ENCODE measurements at regions not wholly inside any gene's neighbourhood (a gene's known extent, or its start where the extent isn't known, plus 50 kb on each side); places are given as distances from the start of the nearest gene placed in this dataset.

GRCh38 chr10:47078393-47079203 is 167.4 kb downstream of the PTPN20 start:
- no peak for DNase-seq

- no peak for DNase-seq
Measured at GRCh38 chr10:47079204-47079580, 168.0 kb downstream of the PTPN20 start.

GRCh38 chr10:47081264-47081663 is 170.0 kb downstream of the PTPN20 start:
- peak; percentile 3 for DNase-seq

GRCh38 chr10:47082055-47082784 is 171.0 kb downstream of the PTPN20 start:
- no peak for DNase-seq

- no peak for DNase-seq
Measured at GRCh38 chr10:47087667-47088066, 176.4 kb downstream of the PTPN20 start.

GRCh38 chr10:47088656-47089354 is 177.6 kb downstream of the PTPN20 start:
- DNase-seq: no peak

- no peak for DNase-seq
Measured at GRCh38 chr10:47090042-47090441, 178.8 kb downstream of the PTPN20 start.

- DNase-seq: no peak
Measured at GRCh38 chr10:47090903-47091302, 179.7 kb downstream of the PTPN20 start.

GRCh38 chr10:47091421-47091820 is 180.2 kb downstream of the PTPN20 start:
- DNase-seq: no peak

- DNase-seq: no peak
Measured at GRCh38 chr10:47092376-47092775, 181.1 kb downstream of the PTPN20 start.

- DNase-seq: no peak
Measured at GRCh38 chr10:47092831-47093230, 181.6 kb downstream of the PTPN20 start.

GRCh38 chr10:47094126-47094525 is 182.9 kb downstream of the PTPN20 start:
- no peak for DNase-seq

- no peak for DNase-seq
Measured at GRCh38 chr10:47094636-47095035, 183.4 kb downstream of the PTPN20 start.

GRCh38 chr10:47095211-47095610 is 184.0 kb downstream of the PTPN20 start:
- DNase-seq: no peak

GRCh38 chr10:47095848-47096612 is 184.8 kb downstream of the PTPN20 start:
- DNase-seq: no peak

- DNase-seq: no peak
Measured at GRCh38 chr10:47098238-47098637, 187.0 kb downstream of the PTPN20 start.

GRCh38 chr10:47098964-47099363 is 187.7 kb downstream of the PTPN20 start:
- DNase-seq: no peak

GRCh38 chr10:47099474-47099873 is 188.2 kb downstream of the PTPN20 start:
- no peak for DNase-seq

- no peak for DNase-seq
Measured at GRCh38 chr10:47101196-47101595, 190.0 kb downstream of the PTPN20 start.

GRCh38 chr10:47101807-47102206 is 190.6 kb downstream of the PTPN20 start:
- no peak for DNase-seq

- DNase-seq: no peak
Measured at GRCh38 chr10:47104151-47104605, 192.9 kb downstream of the PTPN20 start.

GRCh38 chr10:47104786-47105385 is 193.7 kb downstream of the PTPN20 start:
- no peak for DNase-seq
